Adrenal gland (tissue), 5 donors: ENCODE measurements at regions not wholly inside any gene's neighbourhood (a gene's known extent, or its start where the extent isn't known, plus 50 kb on each side); places are given as distances from the start of the nearest gene placed in this dataset.

Experiments used
- CTCF ChIP-seq, 6 experiments: fragments of 450-650 bp in 4 of 6; fragments of 200-600 bp in 2 of 6; sonication (generic) in 1 of 6; IDR thresholded peaks; 1 replicate in 5 of 6; 2 replicates in 1 of 6; pipeline versions ENCODE4 v1.5.1 to v1.8.0; 2016 to 2021; ENCODE audit warnings: antibody characterized with exemption in 6 of 6, mild to moderate bottlenecking in 2 of 6, moderate library complexity in 1 of 6
- POLR2A ChIP-seq, 2 donors: fragments of 450-650 bp; IDR thresholded peaks; one replicate each; pipeline ENCODE4 v1.6.1; 2017; ENCODE audit warnings: antibody characterized with exemption in 2 of 2, mild to moderate bottlenecking in 2 of 2, moderate library complexity in 1 of 2
- donor health status: DM: no; HTN: no; CAD: no.

- TF ChIP-seq CTCF (IDR thresholded peaks at IDR 0.05) (no peak), POLR2A (IDR thresholded peaks at IDR 0.05) (no peak)
These were observed 90.3 kb upstream of the ACO1 start for GRCh38 chr9:32294106-32294505.
